PC-3 (cell line): ENCODE measurements at regions not wholly inside any gene's neighbourhood (a gene's known extent, or its start where the extent isn't known, plus 50 kb on each side); places are given as distances from the start of the nearest gene placed in this dataset.

Experiments used
- ATAC-seq: fragments of 200-7000 bp; cut with Tn5 transposase; 2 replicates; pipeline ENCODE4 v1.9.1; 2020; ENCODE audit warnings: mild to moderate bottlenecking, moderate library complexity
- BruUV-seq: library from RNA; stranded (reverse); fragments of 400-500 nt; replicated peaks from 2 replicates; lab custom pipeline; 2021; lab: Mats Ljungman, UMichigan
- CTCF ChIA-PET: fragments of 300-600 bp; sonication (Branson Sonifier 250); formaldehyde crosslinking; loops from one replicate; lab custom pipeline; 2022; ENCODE audit warnings: antibody characterized with exemption; lab: Charles Lee
- POLR2A ChIA-PET: fragments of 300-600 bp; sonication (Branson Sonifier 250); formaldehyde crosslinking; loops from one replicate; lab custom pipeline; 2022; ENCODE audit warnings: antibody characterized with exemption; ENCODE audit not compliant: unreplicated experiment; lab: Charles Lee
- DNase-seq: peaks from one replicate; pipeline ENCODE4 v3.0.0-alpha.2; 2015
- H2AFZ ChIP-seq: fragments of 300-600 bp; sonication (generic); 2 replicates; pipeline ENCODE4 v1.6.0; 2016; ENCODE audit warnings: antibody characterized with exemption, low read length
- H3F3A ChIP-seq: fragments of 300-600 bp; sonication (generic); one replicate; pipeline ENCODE4 v1.6.0; 2017; ENCODE audit warnings: antibody characterized with exemption, low read length, control low read depth, mild to moderate bottlenecking; ENCODE audit not compliant: unreplicated experiment
- H3K27ac ChIP-seq: fragments of 300-600 bp; sonication (generic); 2 replicates; pipeline ENCODE4 v1.5.1; 2016; ENCODE audit warnings: mild to moderate bottlenecking, low read length
- H3K27me3 ChIP-seq: fragments of 300-600 bp; sonication (generic); 2 replicates; pipeline ENCODE4 v1.6.1; 2016; ENCODE audit warnings: low read length, mixed read lengths
- H3K36me3 ChIP-seq: fragments of 300-600 bp; sonication (generic); 2 replicates; pipeline ENCODE4 v1.6.1; 2016; ENCODE audit warnings: low read depth, mixed run types, low read length, mixed read lengths
- H3K4me1 ChIP-seq: fragments of 300-600 bp; sonication (generic); 2 replicates; pipeline ENCODE4 v1.5.1; 2016; ENCODE audit warnings: low read length; ENCODE audit not compliant: insufficient read depth
- H3K4me2 ChIP-seq: fragments of 300-600 bp; sonication (generic); 2 replicates; pipeline ENCODE4 v1.6.0; 2016; ENCODE audit warnings: low read length
- H3K4me3 ChIP-seq: fragments of 300-600 bp; sonication (generic); 2 replicates; pipeline ENCODE4 v1.5.1; 2016; ENCODE audit warnings: mild to moderate bottlenecking, low read length, mixed read lengths
- H3K79me2 ChIP-seq: fragments of 300-600 bp; sonication (generic); 2 replicates; pipeline ENCODE4 v1.6.1; 2017; ENCODE audit warnings: low read length, mixed read lengths
- H3K9ac ChIP-seq: fragments of 300-600 bp; sonication (generic); 2 replicates; pipeline ENCODE4 v1.6.0; 2016; ENCODE audit warnings: mild to moderate bottlenecking, low read length
- H3K9me2 ChIP-seq: fragments of 300-600 bp; sonication (generic); replicated peaks from 2 replicates; pipeline ENCODE4 v1.6.1; 2016; ENCODE audit warnings: mixed run types, low read length, mixed read lengths
- H3K9me3 ChIP-seq: fragments of 300-600 bp; sonication (generic); 2 replicates; pipeline ENCODE4 v1.6.1; 2016; ENCODE audit warnings: low read length, mixed read lengths
- H4K20me1 ChIP-seq: fragments of 300-600 bp; sonication (generic); 2 replicates; pipeline ENCODE4 v1.6.1; 2016; ENCODE audit warnings: low read length, mixed read lengths
- CTCF ChIP-seq: fragments of 300-600 bp; sonication (generic); conservative IDR thresholded peaks from 2 replicates; pipeline ENCODE4 v1.5.1; 2017; ENCODE audit warnings: antibody characterized with exemption, low read depth, mild to moderate bottlenecking, low read length
- EZH2 ChIP-seq: fragments of 300-600 bp; sonication (generic); IDR thresholded peaks from one replicate; pipeline ENCODE4 v1.6.1; 2017; ENCODE audit warnings: antibody characterized with exemption, mild to moderate bottlenecking, low read length; ENCODE audit not compliant: unreplicated experiment
- EZH2phosphoT487 ChIP-seq: fragments of 300-600 bp; sonication (generic); IDR thresholded peaks from 2 replicates; pipeline ENCODE4 v1.6.1; 2018; ENCODE audit warnings: mild to moderate bottlenecking, antibody characterized with exemption, low read length, borderline replicate concordance
- intact Hi-C: fragments of 100-400 bp; cut with micrococcal nuclease; formaldehyde crosslinking; loops from 2 replicates; pipeline ENCODE4 v1.9.0; 2023

GRCh38 chr1:29541631-29542030 is 305.3 kb downstream of the PTPRU start:
- ChIA-PET POLR2A (no interaction called here), CTCF (no interaction called here)
- Histone ChIP-seq H2AFZ (no peak overlapping the region), H3K4me2 (no peak overlapping the region), H3K27ac (no peak overlapping the region), H3K4me1 (no peaks in the 10 kb centered on the region), H4K20me1 (no peaks in the 10 kb centered on the region), H3K36me3 (no peaks in the 10 kb centered on the region), H3K9me3 (no peaks in the 10 kb centered on the region), H3K9me2 (no peaks in the 10 kb centered on the region), H3K79me2 (no peaks in the 10 kb centered on the region), H3K4me3 (no peak overlapping the region), H3K9ac (no peak overlapping the region), H3F3A (no peaks in the 10 kb centered on the region), H3K27me3 (no peaks in the 10 kb centered on the region)
- TF ChIP-seq EZH2phosphoT487 (no peak), EZH2 (no peak), CTCF (no peak)
- BruUV-seq = no TSS peak
- no peak for DNase-seq
- intact Hi-C loops = no loop called here
- no peak for ATAC-seq

- ChIA-PET POLR2A (no interaction called here), CTCF (no interaction called here)
- Histone ChIP-seq H3K36me3 (no peaks in the 10 kb centered on the region), H3K4me3 (no peak overlapping the region), H3K79me2 (no peaks in the 10 kb centered on the region), H3K27ac (no peak overlapping the region), H3K4me2 (no peak overlapping the region), H3K9me2 (no peaks in the 10 kb centered on the region), H4K20me1 (no peaks in the 10 kb centered on the region), H3F3A (no peaks in the 10 kb centered on the region), H3K9me3 (no peaks in the 10 kb centered on the region), H3K4me1 (no peaks in the 10 kb centered on the region), H2AFZ (no peak overlapping the region), H3K27me3 (no peaks in the 10 kb centered on the region), H3K9ac (no peak overlapping the region)
- ATAC-seq = no peak
- TF ChIP-seq EZH2phosphoT487 (no peak), EZH2 (no peak), CTCF (no peak)
- no peak for DNase-seq
- intact Hi-C loops = no loop called here
- BruUV-seq = no TSS peak
Observed at GRCh38 chr1:29540801-29541357, 304.6 kb downstream of the PTPRU start.

- H3K4me1 ChIP-seq = no peaks in the 10 kb centered on the region
- no peaks in the 10 kb centered on the region for H3K9me3 ChIP-seq
- no peak overlapping the region for H3K9ac ChIP-seq
- no peaks in the 10 kb centered on the region for H3K79me2 ChIP-seq
- ATAC-seq = no peak
- H3K9me2 ChIP-seq = no peaks in the 10 kb centered on the region
- ChIA-PET CTCF (no interaction called here), POLR2A (no interaction called here)
- H3K4me3 ChIP-seq = no peak overlapping the region
- H3K27me3 ChIP-seq = no peaks in the 10 kb centered on the region
- H2AFZ ChIP-seq = no peak overlapping the region
- intact Hi-C loops = no loop called here
- H3F3A ChIP-seq = no peaks in the 10 kb centered on the region
- no TSS peak for BruUV-seq
- no peak for DNase-seq
- H3K27ac ChIP-seq = no peak overlapping the region
- H3K4me2 ChIP-seq = no peak overlapping the region
- no peaks in the 10 kb centered on the region for H3K36me3 ChIP-seq
- H4K20me1 ChIP-seq = no peaks in the 10 kb centered on the region
- TF ChIP-seq EZH2phosphoT487 = no peak
- TF ChIP-seq CTCF = no peak
- TF ChIP-seq EZH2 = no peak
Observed at GRCh38 chr1:29539971-29540370, 303.6 kb downstream of the PTPRU start.
